IMR-90 (cell line): ENCODE measurements at regions not wholly inside any gene's neighbourhood (a gene's known extent, or its start where the extent isn't known, plus 50 kb on each side); places are given as distances from the start of the nearest gene placed in this dataset.

Experiments
- ATAC-seq: fragments of 200-7000 bp; cut with Tn5 transposase; 2 replicates; pipeline ENCODE4 v1.9.1; 2020; ENCODE audit warnings: low read depth, mild to moderate bottlenecking, moderate library complexity
- BruUV-seq: library from RNA; stranded (reverse); fragments of 400-500 nt; replicated peaks from 2 replicates; lab custom pipeline; 2021; lab: Mats Ljungman, UMichigan
- CTCF ChIA-PET: fragments of 300-600 bp; formaldehyde crosslinking; extraction: SDS; loops from one replicate; lab custom pipeline; 2021; ENCODE audit warnings: antibody characterized with exemption; lab: Yijun Ruan, JAX
- POLR2A ChIA-PET: fragments of 300-600 bp; sonication (Branson Sonifier 250); formaldehyde crosslinking; loops from one replicate; lab custom pipeline; 2022; ENCODE audit warnings: antibody characterized with exemption; ENCODE audit not compliant: unreplicated experiment; lab: Charles Lee
- DNase-seq: peaks from one replicate; pipeline ENCODE4 v3.0.0; 2013
- H2AFZ ChIP-seq: replicated peaks from 2 replicates; pipeline ENCODE3; 2013; ENCODE audit warnings: low read length, mild to moderate bottlenecking; ENCODE audit not compliant: poor library complexity
- H2AK5ac ChIP-seq: 2 replicates; pipeline ENCODE4 v1.6.1; 2013; ENCODE audit warnings: low read depth, low read length, inconsistent platforms
- H2AK9ac ChIP-seq: replicated peaks from 2 replicates; pipeline ENCODE3; 2013; ENCODE audit warnings: mild to moderate bottlenecking, low read depth, low read length, moderate library complexity; ENCODE audit not compliant: poor library complexity
- H2BK120ac ChIP-seq: 2 replicates; pipeline ENCODE4 v1.6.1; 2013; ENCODE audit warnings: low read depth, low read length, inconsistent platforms
- H2BK15ac ChIP-seq: 3 replicates; pipeline ENCODE4 v1.6.1; 2013; ENCODE audit warnings: low read depth, low read length, inconsistent platforms
- H2BK20ac ChIP-seq: 2 replicates; pipeline ENCODE4 v1.6.1; 2013; ENCODE audit warnings: low read depth, mild to moderate bottlenecking, inconsistent platforms, low read length, moderate library complexity
- H2BK5ac ChIP-seq: 2 replicates; pipeline ENCODE4 v1.6.1; 2013; ENCODE audit warnings: mild to moderate bottlenecking, low read depth, low read length, inconsistent platforms; ENCODE audit not compliant: poor library complexity, severe bottlenecking
- H3K14ac ChIP-seq: replicated peaks from 2 replicates; pipeline ENCODE4 v1.6.1; 2013; ENCODE audit warnings: low read depth, low read length, inconsistent platforms
- H3K18ac ChIP-seq: 2 replicates; pipeline ENCODE4 v1.6.1; 2013; ENCODE audit warnings: low read depth, low read length, control low read depth
- H3K23ac ChIP-seq: 2 replicates; pipeline ENCODE4 v1.6.1; 2013; ENCODE audit warnings: low read depth, low read length, inconsistent platforms
- H3K27ac ChIP-seq: 2 replicates; pipeline ENCODE4 v1.5.1; 2013; ENCODE audit warnings: mild to moderate bottlenecking, control low read depth, low read length; ENCODE audit not compliant: insufficient read depth
- H3K27me3 ChIP-seq: 2 replicates; pipeline ENCODE4 v1.6.1; 2013; ENCODE audit warnings: low read length; ENCODE audit not compliant: control insufficient read depth, insufficient read depth
- H3K36me3 ChIP-seq: 2 replicates; pipeline ENCODE4 v1.6.1; 2013; ENCODE audit warnings: low read length, mixed read lengths; ENCODE audit not compliant: control insufficient read depth, insufficient read depth
- H3K4ac ChIP-seq: 2 replicates; pipeline ENCODE4 v1.6.1; 2013; ENCODE audit warnings: low read depth, low read length, inconsistent platforms
- H3K4me1 ChIP-seq: 2 replicates; pipeline ENCODE4 v1.6.1; 2013; ENCODE audit warnings: low read length, mixed read lengths; ENCODE audit not compliant: control insufficient read depth, insufficient read depth
- H3K4me2 ChIP-seq: 2 replicates; pipeline ENCODE4 v1.6.1; 2013; ENCODE audit warnings: low read depth, mild to moderate bottlenecking, control low read depth, low read length, moderate library complexity
- H3K4me3 ChIP-seq: 2 replicates; pipeline ENCODE4 v1.5.1; 2013; ENCODE audit warnings: low read depth, mild to moderate bottlenecking, control low read depth, low read length, moderate library complexity; ENCODE audit not compliant: insufficient read depth
- H3K56ac ChIP-seq: 2 replicates; pipeline ENCODE4 v1.6.1; 2013; ENCODE audit warnings: low read length, inconsistent platforms; ENCODE audit not compliant: insufficient read depth; ENCODE audit errors: extremely low read depth
- H3K79me1 ChIP-seq, 2 experiments: 2 replicates each; pipeline ENCODE4 v1.6.1; 2013; ENCODE audit warnings: low read length in 2 of 2, inconsistent platforms in 1 of 2, low read depth in 1 of 2
- H3K9ac ChIP-seq: 2 replicates; pipeline ENCODE4 v1.6.1; 2013; ENCODE audit warnings: low read depth, low read length, control low read depth
- H3K9me1 ChIP-seq: 2 replicates; pipeline ENCODE4 v1.6.1; 2013; ENCODE audit warnings: low read length, inconsistent platforms; ENCODE audit not compliant: insufficient read depth
- H3K9me3 ChIP-seq: 2 replicates; pipeline ENCODE4 v1.6.1; 2013; ENCODE audit warnings: low read length; ENCODE audit not compliant: control insufficient read depth, insufficient read depth
- H4K20me1 ChIP-seq: 2 replicates; pipeline ENCODE4 v1.6.1; 2013; ENCODE audit warnings: low read length, inconsistent platforms; ENCODE audit not compliant: insufficient read depth
- H4K5ac ChIP-seq: 2 replicates; pipeline ENCODE4 v1.6.1; 2013; ENCODE audit warnings: mild to moderate bottlenecking, low read depth, low read length, control low read depth
- H4K8ac ChIP-seq, 2 experiments: 2 replicates each; pipeline ENCODE4 v1.6.1; 2013; ENCODE audit warnings: low read depth in 2 of 2, low read length in 2 of 2, control low read depth in 1 of 2, inconsistent platforms in 1 of 2
- H4K91ac ChIP-seq: 2 replicates; pipeline ENCODE4 v1.6.1; 2013; ENCODE audit warnings: low read depth, low read length, inconsistent platforms; ENCODE audit not compliant: insufficient read depth
- BHLHE40 ChIP-seq: fragments of 150-350 bp; IDR thresholded peaks from 2 replicates; pipeline ENCODE4 v1.6.1; 2016; ENCODE audit warnings: mild to moderate bottlenecking, low read depth, low read length
- CEBPB ChIP-seq: IDR thresholded peaks from 2 replicates; pipeline ENCODE4 v1.6.1; 2012; ENCODE audit warnings: low read depth, low read length, improper control_type of control experiment
- CHD1 ChIP-seq: IDR thresholded peaks from 2 replicates; pipeline ENCODE4 v1.6.1; 2012; ENCODE audit warnings: low read depth, low read length, improper control_type of control experiment
- CTCF ChIP-seq: conservative IDR thresholded peaks from 2 replicates; pipeline ENCODE4 v1.5.1; 2012; ENCODE audit warnings: mild to moderate bottlenecking, low read depth, low read length, improper control_type of control experiment
- ELK1 ChIP-seq: fragments of 150-350 bp; IDR thresholded peaks from 2 replicates; pipeline ENCODE4 v1.6.1; 2016; ENCODE audit warnings: low read depth, mild to moderate bottlenecking, low read length, moderate library complexity, borderline replicate concordance
- FOS ChIP-seq: fragments of 150-350 bp; IDR thresholded peaks from 2 replicates; pipeline ENCODE4 v1.6.1; 2016; ENCODE audit warnings: low read depth, low read length
- MAFK ChIP-seq: IDR thresholded peaks from 2 replicates; pipeline ENCODE4 v1.6.1; 2012; ENCODE audit warnings: low read depth, low read length, improper control_type of control experiment
- MAZ ChIP-seq: IDR thresholded peaks from 2 replicates; pipeline ENCODE4 v1.6.1; 2012; ENCODE audit warnings: low read depth, mild to moderate bottlenecking, low read length, improper control_type of control experiment, moderate library complexity, borderline replicate concordance
- MXI1 ChIP-seq: IDR thresholded peaks from 2 replicates; pipeline ENCODE4 v1.6.1; 2012; ENCODE audit warnings: low read depth, mild to moderate bottlenecking, low read length, moderate library complexity, borderline replicate concordance
- NFE2L2 ChIP-seq: fragments of 150-350 bp; IDR thresholded peaks from 2 replicates; pipeline ENCODE4 v1.6.1; 2016; ENCODE audit warnings: low read depth, mild to moderate bottlenecking, low read length
- POLR2A ChIP-seq: IDR thresholded peaks from 2 replicates; pipeline ENCODE4 v1.6.1; 2012; ENCODE audit warnings: mild to moderate bottlenecking, low read depth, low read length
- RAD21 ChIP-seq: IDR thresholded peaks from 2 replicates; pipeline ENCODE4 v1.6.1; 2012; ENCODE audit warnings: low read length, improper control_type of control experiment
- RCOR1 ChIP-seq: IDR thresholded peaks from 2 replicates; pipeline ENCODE4 v1.6.1; 2012; ENCODE audit warnings: mild to moderate bottlenecking, low read length, improper control_type of control experiment; ENCODE audit not compliant: insufficient replicate concordance
- RFX5 ChIP-seq: IDR thresholded peaks from 2 replicates; pipeline ENCODE4 v1.8.0; 2012; ENCODE audit warnings: low read depth, mild to moderate bottlenecking, low read length, moderate library complexity
- SMC3 ChIP-seq: fragments of 150-350 bp; IDR thresholded peaks from 2 replicates; pipeline ENCODE4 v1.6.1; 2016; ENCODE audit warnings: low read depth, mild to moderate bottlenecking, antibody characterized with exemption, low read length, moderate library complexity
- USF2 ChIP-seq: fragments of 150-350 bp; IDR thresholded peaks from 2 replicates; pipeline ENCODE4 v1.6.1; 2017; ENCODE audit warnings: mild to moderate bottlenecking, antibody characterized with exemption, low read length, low read depth
- WGBS, 2 experiments: methylation state at CpG; one replicate each; pipeline versions ENCODE4 v1.1.5 to v1.1.7; 2013; ENCODE audit warnings: missing lambda C conversion rate in 2 of 2; ENCODE audit not compliant: insufficient read length in 1 of 2; ENCODE audit errors: extremely low coverage in 2 of 2; 5-methylcytosine and 5-hydroxymethylcytosine counted together
- dilution Hi-C: fragments of 300-500 bp; cut with HindIII; formaldehyde crosslinking; loops from one replicate; pipeline ENCODE4 v1.14.3; 2018; ENCODE audit warnings: low sequenced_read_pairs; ENCODE audit not compliant: unreplicated experiment
- in situ Hi-C: fragments of 300-500 bp; cut with MboI; formaldehyde crosslinking; loops from 3 replicates; pipeline ENCODE4 v1.14.3; 2019; ENCODE audit warnings: low sequenced_read_pairs, inconsistent platforms, mixed read lengths
- intact Hi-C: fragments of 100-400 bp; cut with micrococcal nuclease; formaldehyde crosslinking; loops from 2 replicates; pipeline ENCODE4 v1.10.0; 2022

DNA sequence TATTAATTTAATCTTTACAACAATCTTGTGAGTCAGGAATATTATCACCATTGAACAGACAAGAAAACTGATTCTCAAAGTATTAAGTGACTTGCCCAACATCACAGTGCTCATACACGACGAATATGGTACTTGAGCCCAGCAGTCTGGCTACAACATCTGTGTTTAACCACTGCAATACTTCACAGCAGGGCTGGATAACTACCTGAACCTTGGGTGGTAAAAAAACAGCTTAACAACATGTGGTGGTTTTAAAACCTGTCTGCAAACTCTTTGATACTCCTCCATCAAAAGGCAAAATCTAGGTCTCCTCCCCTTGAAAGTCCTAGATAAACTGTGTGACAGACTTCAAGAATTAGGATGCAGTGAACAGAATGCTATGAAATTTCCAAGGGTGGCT, 424.6 kb upstream of the CADM1 start:
- 80% methylated on average over 2 of the region's 2 CpGs; no CpG with 5 or more reads in 1 of the 2 experiments for WGBS, 2 experiments
- no peak overlapping the region for H3K23ac ChIP-seq

More for the DNA sequence above, 424.6 kb upstream of the CADM1 start:
- Histone ChIP-seq H4K5ac (no peak overlapping the region), H4K91ac (no peak overlapping the region), H3K9ac (no peak overlapping the region), H3K36me3 (no peaks in the 10 kb centered on the region), H3K79me1 (no peaks in the 10 kb centered on the region), H3K9me1 (no peaks in the 10 kb centered on the region), H4K20me1 (no peaks in the 10 kb centered on the region), H3K4ac (no peak overlapping the region), H3K18ac (no peak overlapping the region), H2BK15ac (no peak overlapping the region), H3K4me1 (no peaks in the 10 kb centered on the region; the same call in 1 of the 2 replicates), H4K8ac (no peak overlapping the region), H3K27me3 (peaks cover 6% of the 10 kb centered on the region; the same call in 1 of the 2 replicates), H3K27ac (no peak overlapping the region), H2BK20ac (no peak overlapping the region), H2AFZ (no peak overlapping the region), H2AK9ac (no peak overlapping the region), H2BK5ac (no peak overlapping the region), H2BK120ac (no peak overlapping the region), H3K4me3 (no peak overlapping the region), H3K4me2 (no peak overlapping the region), H2AK5ac (no peak overlapping the region), H3K56ac (no peak overlapping the region), H3K14ac (no peak overlapping the region), H3K9me3 (peaks cover 2% of the 10 kb centered on the region; the same call in 1 of the 2 replicates)
- no peak for ATAC-seq
- dilution Hi-C loops: no loop called here
- in situ Hi-C loops: no loop called here
- ChIA-PET POLR2A (no interaction called here), CTCF (no interaction called here)
- no peak for DNase-seq
- intact Hi-C loops: no loop called here
- TF ChIP-seq MAFK: no peak
- TF ChIP-seq ELK1: no peak
- TF ChIP-seq MXI1: no peak
- TF ChIP-seq POLR2A: no peak
- no peak for TF ChIP-seq RFX5
- TF ChIP-seq RCOR1: no peak
- TF ChIP-seq CEBPB: no peak
- no peak for TF ChIP-seq CTCF
- TF ChIP-seq BHLHE40: no peak
- no peak for TF ChIP-seq RAD21
- TF ChIP-seq USF2: no peak
- TF ChIP-seq SMC3: no peak
- TF ChIP-seq MAZ: no peak
- TF ChIP-seq CHD1: no peak
- no peak for TF ChIP-seq NFE2L2
- TF ChIP-seq FOS: no peak
- BruUV-seq: no TSS peak
